B cell (primary cell): ENCODE measurements at regions not wholly inside any gene's neighbourhood (a gene's known extent, or its start where the extent isn't known, plus 50 kb on each side); places are given as distances from the start of the nearest gene placed in this dataset.

Experiments
- ATAC-seq: fragments of 200-7000 bp; cut with Tn5 transposase; one replicate; pipeline ENCODE4 v1.10.0; 2021; ENCODE audit warnings: low read depth, mild to moderate bottlenecking, moderate number of reproducible peaks, moderate library complexity
- CTCF ChIA-PET: fragments of 350-600 bp; sonication (Branson Sonifier 250); formaldehyde crosslinking; loops from one replicate; lab custom pipeline; 2021; ENCODE audit warnings: antibody characterized with exemption, inconsistent platforms; lab: Charles Lee
- POLR2A ChIA-PET: fragments of 350-600 bp; sonication (Branson Sonifier 250); formaldehyde crosslinking; loops from one replicate; lab custom pipeline; 2021; ENCODE audit warnings: antibody characterized with exemption; lab: Charles Lee
- DNase-seq: peaks from one replicate; pipeline ENCODE4 v3.0.0; 2013
- H2AFZ ChIP-seq: 2 replicates; pipeline ENCODE4 v1.6.1; 2012; ENCODE audit warnings: mild to moderate bottlenecking, low read depth, low read length; ENCODE audit not compliant: insufficient read depth, poor library complexity, severe bottlenecking
- H3K27ac ChIP-seq, 2 donors: 1 replicate in 1 of 2; 2 replicates in 1 of 2; pipeline ENCODE4 v1.5.1; 2012 to 2013; ENCODE audit warnings: low read length in 2 of 2, mild to moderate bottlenecking in 2 of 2, moderate library complexity in 1 of 2
- H3K27me3 ChIP-seq, 4 experiments: fragments of 200-600 bp in 1 of 4; sonication (generic) in 1 of 4; replicated peaks in 1 of 4; 1 replicate in 2 of 4; 2 replicates in 2 of 4; pipeline versions ENCODE4 v1.6.1 to v1.7.0; 2013 to 2016; ENCODE audit warnings: low read length in 3 of 4, mild to moderate bottlenecking in 2 of 4, mixed read lengths in 1 of 4, moderate library complexity in 1 of 4; ENCODE audit not compliant: insufficient read depth in 4 of 4, control insufficient read depth in 3 of 4; ENCODE audit errors: control extremely low read depth in 1 of 4
- H3K36me3 ChIP-seq, 2 experiments: replicated peaks in 1 of 2; 1 replicate in 1 of 2; 2 replicates in 1 of 2; pipeline versions ENCODE4 v1.6.1 to v1.7.1; 2013; ENCODE audit warnings: low read length in 1 of 2; ENCODE audit not compliant: insufficient read depth in 2 of 2, control insufficient read depth in 1 of 2; ENCODE audit errors: control extremely low read depth in 1 of 2, extremely low read depth in 1 of 2
- H3K4me1 ChIP-seq, 2 donors: fragments of 200-600 bp in 1 of 2; sonication (generic) in 1 of 2; 1 replicate in 1 of 2; 2 replicates in 1 of 2; pipeline versions ENCODE4 v1.5.1 to v1.6.1; 2013 to 2017; ENCODE audit warnings: low read length in 2 of 2; ENCODE audit not compliant: control insufficient read depth in 2 of 2, insufficient read depth in 2 of 2
- H3K4me2 ChIP-seq: replicated peaks from 2 replicates; pipeline ENCODE3; 2012; ENCODE audit warnings: mild to moderate bottlenecking, low read depth, low read length; ENCODE audit not compliant: poor library complexity, severe bottlenecking
- H3K4me3 ChIP-seq, 5 experiments: fragments of 200-600 bp in 1 of 5; sonication (generic) in 1 of 5; 1 replicate in 3 of 5; 2 replicates in 2 of 5; pipeline versions ENCODE4 v1.5.1 to v1.7.0; 2011 to 2016; ENCODE audit warnings: low read length in 4 of 5, mild to moderate bottlenecking in 4 of 5, low read depth in 2 of 5, control low read depth in 1 of 5, moderate library complexity in 1 of 5; ENCODE audit not compliant: insufficient read depth in 1 of 5; ENCODE audit errors: control extremely low read depth in 1 of 5, extremely low read depth in 1 of 5
- H3K79me2 ChIP-seq: fragments of 200-600 bp; sonication (generic); one replicate; pipeline ENCODE4 v1.6.0; 2016; ENCODE audit warnings: low read length; ENCODE audit not compliant: control insufficient read depth, insufficient read depth
- H3K9ac ChIP-seq: fragments of 200-600 bp; sonication (generic); 2 replicates; pipeline ENCODE4 v1.6.1; 2017; ENCODE audit warnings: mild to moderate bottlenecking, low read length, moderate library complexity
- H3K9me3 ChIP-seq, 3 donors: one replicate each; pipeline versions ENCODE4 v1.6.1 to v1.7.1; 2013; ENCODE audit warnings: low read length in 2 of 3; ENCODE audit not compliant: control insufficient read depth in 2 of 3, insufficient read depth in 1 of 3; ENCODE audit errors: control extremely low read depth in 1 of 3
- H4K20me1 ChIP-seq: 2 replicates; pipeline ENCODE4 v1.6.0; 2012; ENCODE audit warnings: mild to moderate bottlenecking, low read length; ENCODE audit not compliant: insufficient read depth, control insufficient read depth, poor library complexity, severe bottlenecking
- H3K27ac Mint-ChIP-seq: one replicate; pipeline ENCODE4 v1.8.0; 2021; ENCODE audit warnings: mixed read lengths
- H3K27me3 Mint-ChIP-seq: one replicate; pipeline ENCODE4 v1.8.0; 2021; ENCODE audit warnings: mixed read lengths
- H3K4me1 Mint-ChIP-seq: one replicate; pipeline ENCODE4 v1.8.0; 2021; ENCODE audit warnings: mixed read lengths
- H3K4me3 Mint-ChIP-seq: one replicate; pipeline ENCODE4 v1.8.0; 2021; ENCODE audit warnings: mixed read lengths
- H3K9me3 Mint-ChIP-seq: one replicate; pipeline ENCODE4 v1.8.0; 2022; ENCODE audit warnings: mixed read lengths; ENCODE audit not compliant: insufficient read depth
- EZH2 ChIP-seq: IDR thresholded peaks from 2 replicates; pipeline ENCODE4 v1.6.1; 2012; ENCODE audit warnings: borderline replicate concordance, low read depth, mild to moderate bottlenecking, moderate library complexity, low read length; ENCODE audit not compliant: insufficient read depth, poor library complexity, severe bottlenecking
- WGBS: methylation state at CpG from one replicate; pipeline ENCODE4 v1.1.5; 2013; ENCODE audit warnings: missing lambda C conversion rate; ENCODE audit not compliant: insufficient coverage; 5-methylcytosine and 5-hydroxymethylcytosine counted together
- intact Hi-C: fragments of 100-400 bp; cut with micrococcal nuclease; formaldehyde crosslinking; loops from one replicate; pipeline ENCODE4 v1.10.0; 2022
- TF ChIP-seq, protein P1 (sequence below): fragments of 200-600 bp; IDR thresholded peaks from one replicate; pipeline ENCODE4 v1.8.0; 2022; ENCODE audit warnings: antibody characterized with exemption, mild to moderate bottlenecking

DNA sequence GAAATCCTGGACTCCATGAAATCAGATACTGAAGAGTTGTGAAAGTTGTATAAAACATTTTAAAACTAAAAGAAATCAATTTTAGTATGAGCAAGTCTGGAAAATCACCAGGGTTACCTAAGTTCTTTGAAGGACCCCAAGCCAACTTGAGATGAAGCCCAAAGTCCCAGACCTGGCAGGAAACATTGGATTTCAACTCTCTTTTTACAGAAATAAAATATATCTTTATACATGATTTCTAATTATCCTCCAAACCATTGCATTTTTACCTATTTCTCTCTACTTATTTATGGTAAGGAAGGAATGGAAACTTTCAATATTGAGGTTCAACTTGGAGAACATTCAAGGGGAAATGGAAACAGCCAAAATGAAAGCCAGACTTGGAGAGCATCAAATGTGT is 390.6 kb upstream of the C9orf72 start:
- no peaks in the 10 kb centered on the region for H3K79me2 ChIP-seq
- Mint-ChIP-seq H3K4me1 (no peaks in the 10 kb centered on the region), H3K27me3 (no peaks in the 10 kb centered on the region), H3K27ac (no peak overlapping the region), H3K9me3 (no peaks in the 10 kb centered on the region), H3K4me3 (no peak overlapping the region)
- ChIA-PET CTCF (no interaction called here), POLR2A (no interaction called here)
- H2AFZ ChIP-seq: no peak overlapping the region
- no peaks in the 10 kb centered on the region for H3K9me3 ChIP-seq
- intact Hi-C loops: no loop called here
- ATAC-seq (no peak), DNase-seq (no peak)
- no peaks in the 10 kb centered on the region for H3K36me3 ChIP-seq
- TF ChIP-seq, protein P1, sequence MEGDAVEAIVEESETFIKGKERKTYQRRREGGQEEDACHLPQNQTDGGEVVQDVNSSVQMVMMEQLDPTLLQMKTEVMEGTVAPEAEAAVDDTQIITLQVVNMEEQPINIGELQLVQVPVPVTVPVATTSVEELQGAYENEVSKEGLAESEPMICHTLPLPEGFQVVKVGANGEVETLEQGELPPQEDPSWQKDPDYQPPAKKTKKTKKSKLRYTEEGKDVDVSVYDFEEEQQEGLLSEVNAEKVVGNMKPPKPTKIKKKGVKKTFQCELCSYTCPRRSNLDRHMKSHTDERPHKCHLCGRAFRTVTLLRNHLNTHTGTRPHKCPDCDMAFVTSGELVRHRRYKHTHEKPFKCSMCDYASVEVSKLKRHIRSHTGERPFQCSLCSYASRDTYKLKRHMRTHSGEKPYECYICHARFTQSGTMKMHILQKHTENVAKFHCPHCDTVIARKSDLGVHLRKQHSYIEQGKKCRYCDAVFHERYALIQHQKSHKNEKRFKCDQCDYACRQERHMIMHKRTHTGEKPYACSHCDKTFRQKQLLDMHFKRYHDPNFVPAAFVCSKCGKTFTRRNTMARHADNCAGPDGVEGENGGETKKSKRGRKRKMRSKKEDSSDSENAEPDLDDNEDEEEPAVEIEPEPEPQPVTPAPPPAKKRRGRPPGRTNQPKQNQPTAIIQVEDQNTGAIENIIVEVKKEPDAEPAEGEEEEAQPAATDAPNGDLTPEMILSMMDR: no peak
- TF ChIP-seq EZH2: no peak
- H3K9ac ChIP-seq: no peak overlapping the region
- H3K4me3 ChIP-seq: no peak overlapping the region
- H3K4me1 ChIP-seq: no peaks in the 10 kb centered on the region
- no peak overlapping the region for H3K4me2 ChIP-seq
- no peak overlapping the region for H3K27ac ChIP-seq
- H4K20me1 ChIP-seq: no peaks in the 10 kb centered on the region
- no peaks in the 10 kb centered on the region for H3K27me3 ChIP-seq

- H3K27ac Mint-ChIP-seq: no peak overlapping the region
- Histone ChIP-seq H3K4me3 (no peak overlapping the region), H3K36me3 (no peaks in the 10 kb centered on the region), H3K4me2 (no peak overlapping the region), H3K9ac (no peak overlapping the region), H2AFZ (no peak overlapping the region), H3K79me2 (no peaks in the 10 kb centered on the region), H3K4me1 (no peaks in the 10 kb centered on the region), H4K20me1 (no peaks in the 10 kb centered on the region), H3K27ac (no peak overlapping the region), H3K27me3 (no peaks in the 10 kb centered on the region), H3K9me3 (no peaks in the 10 kb centered on the region)
- H3K27me3 Mint-ChIP-seq: no peaks in the 10 kb centered on the region
- ChIA-PET CTCF (no interaction called here), POLR2A (no interaction called here)
- ATAC-seq (no peak), DNase-seq (no peak)
- H3K9me3 Mint-ChIP-seq: no peaks in the 10 kb centered on the region
- no CpG with 5 or more reads among the region's 2 CpGs for WGBS
- no peaks in the 10 kb centered on the region for H3K4me1 Mint-ChIP-seq
- TF ChIP-seq, protein P1: no peak
- no peak for TF ChIP-seq EZH2
- intact Hi-C loops: no loop called here
- no peak overlapping the region for H3K4me3 Mint-ChIP-seq
Observed at GRCh38 chr9:27967210-27967609, 393.9 kb upstream of the C9orf72 start.
